ENCODE measurements at regions not wholly inside any gene's neighbourhood (a gene's known extent, or its start where the extent isn't known, plus 50 kb on each side); places are given as distances from the start of the nearest gene placed in this dataset.

GRCh38 chr15:87500240-87500639 lies 756.3 kb downstream of the NTRK3 start:
- TF ChIP-seq CTCF (IDR thresholded peaks at IDR 0.05) (no peak), SIN3A (IDR thresholded peaks at IDR 0.05; ENCODE audit: borderline replicate concordance, insufficient read depth, low read depth, low read length) (no peak), REST (IDR thresholded peaks at IDR 0.05; ENCODE audit: insufficient read depth in 1 of 2, low read depth in 2 of 2, low read length in 1 of 2) (no peak), POLR2AphosphoS5 (IDR thresholded peaks at IDR 0.05; ENCODE audit: low read depth, low read length) (no peak), TCF7L2 (IDR thresholded peaks at IDR 0.05; ENCODE audit: low read depth, low read length) (no peak)
- Histone ChIP-seq H3K27ac (ENCODE audit: low read length) (no peak overlapping the region), H3K4me1 (ENCODE audit: control insufficient read depth, insufficient read depth, low read length) (no peaks in the 10 kb centered on the region), H3K9me3 (ENCODE audit: control insufficient read depth, insufficient read depth, low read depth, low read length) (no peaks in the 10 kb centered on the region), H3K36me3 (ENCODE audit: control insufficient read depth, insufficient read depth, low read length) (no peaks in the 10 kb centered on the region), H3K27me3 (ENCODE audit: control insufficient read depth, insufficient read depth, low read length) (no peaks in the 10 kb centered on the region; the same call in 1 of the 2 replicates), H3K4me3 (ENCODE audit: low read depth in 2 of 2, low read length in 2 of 2) (no peak overlapping the region)
- in situ Hi-C loops (cut with HindIII; ENCODE audit: low pct_unique_long_range_greater_than_20kb, low sequenced_read_pairs) (no loop called here), intact Hi-C loops (cut with micrococcal nuclease; ENCODE audit: unreplicated experiment) (no loop called here)
- ATAC-seq = no peak
- ChIA-PET CTCF (no interaction called here), POLR2A (no interaction called here)
- DNase-seq (ENCODE audit: low read depth, low spot score) = no peak
- no TSS peak for BruUV-seq (replicated peaks)

GRCh38 chr15:87498560-87498959 lies 758.0 kb downstream of the NTRK3 start:
- H3K27ac ChIP-seq (ENCODE audit: low read length) = no peak overlapping the region
- DNase-seq (ENCODE audit: low read depth, low spot score) (no peak), ATAC-seq (no peak)
- in situ Hi-C loops (cut with HindIII; ENCODE audit: low pct_unique_long_range_greater_than_20kb, low sequenced_read_pairs) = no loop called here
- intact Hi-C loops (cut with micrococcal nuclease; ENCODE audit: unreplicated experiment) = no loop called here
- no peaks in the 10 kb centered on the region; the same call in 1 of the 2 replicates for H3K27me3 ChIP-seq (ENCODE audit: control insufficient read depth, insufficient read depth, low read length)
- H3K9me3 ChIP-seq (ENCODE audit: control insufficient read depth, insufficient read depth, low read depth, low read length) = no peaks in the 10 kb centered on the region
- CTCF ChIA-PET = no interaction called here
- TF ChIP-seq SIN3A (IDR thresholded peaks at IDR 0.05; ENCODE audit: borderline replicate concordance, insufficient read depth, low read depth, low read length) (no peak), REST (IDR thresholded peaks at IDR 0.05; ENCODE audit: insufficient read depth in 1 of 2, low read depth in 2 of 2, low read length in 1 of 2) (no peak), TCF7L2 (IDR thresholded peaks at IDR 0.05; ENCODE audit: low read depth, low read length) (no peak), POLR2AphosphoS5 (IDR thresholded peaks at IDR 0.05; ENCODE audit: low read depth, low read length) (no peak), CTCF (IDR thresholded peaks at IDR 0.05) (no peak)
- BruUV-seq (replicated peaks) = no TSS peak
- H3K36me3 ChIP-seq (ENCODE audit: control insufficient read depth, insufficient read depth, low read length) = no peaks in the 10 kb centered on the region
- H3K4me1 ChIP-seq (ENCODE audit: control insufficient read depth, insufficient read depth, low read length) = no peaks in the 10 kb centered on the region
- no peak overlapping the region for H3K4me3 ChIP-seq (ENCODE audit: low read depth in 2 of 2, low read length in 2 of 2)
- POLR2A ChIA-PET = no interaction called here
